SK-N-MC (cell line): ENCODE measurements at regions not wholly inside any gene's neighbourhood (a gene's known extent, or its start where the extent isn't known, plus 50 kb on each side); places are given as distances from the start of the nearest gene placed in this dataset.

Experiments used
- EZH2 ChIP-seq: fragments of 200-600 bp; sonication (generic); IDR thresholded peaks from one replicate; pipeline ENCODE4 v1.6.1; 2017; ENCODE audit warnings: antibody characterized with exemption
- FOXP2 ChIP-seq: optimal IDR thresholded peaks from 2 replicates; pipeline ENCODE3; 2011; ENCODE audit warnings: mild to moderate bottlenecking, moderate library complexity; ENCODE audit not compliant: insufficient read depth; ENCODE audit errors: extremely low read length, control extremely low read depth
- POLR2AphosphoS5 ChIP-seq: IDR thresholded peaks from 2 replicates; pipeline ENCODE4 v1.6.1; 2012; ENCODE audit warnings: mild to moderate bottlenecking, low read depth, low read length, borderline replicate concordance

GRCh38 chr2:226678422-226678821 lies 121.2 kb downstream of the IRS1 start:
- TF ChIP-seq POLR2AphosphoS5 (no peak), FOXP2 (no peak), EZH2 (no peak)
